Calu3 (cell line): ENCODE measurements at regions not wholly inside any gene's neighbourhood (a gene's known extent, or its start where the extent isn't known, plus 50 kb on each side); places are given as distances from the start of the nearest gene placed in this dataset.
A peak's percentile ranks its signal among the peaks of the same experiment; 100 is the strongest.

ENCODE experiments used
- BruUV-seq: library from RNA; stranded (reverse); fragments of 400-500 nt; replicated peaks from 2 replicates; lab custom pipeline; 2021; lab: Mats Ljungman, UMichigan
- CTCF ChIA-PET: fragments of 300-600 bp; sonication (Branson Sonifier 250); formaldehyde crosslinking; loops from one replicate; lab custom pipeline; 2022; ENCODE audit warnings: antibody characterized with exemption; lab: Charles Lee
- DNase-seq: peaks from one replicate; pipeline ENCODE4 v3.0.0; 2022
- H3K27ac Mint-ChIP-seq: one replicate; pipeline ENCODE4 v1.8.0; 2022; ENCODE audit warnings: mixed read lengths; ENCODE audit not compliant: unreplicated experiment
- H3K27me3 Mint-ChIP-seq: one replicate; pipeline ENCODE4 v1.8.0; 2022; ENCODE audit warnings: mixed read lengths; ENCODE audit not compliant: unreplicated experiment
- H3K36me3 Mint-ChIP-seq: one replicate; pipeline ENCODE4 v1.8.0; 2022; ENCODE audit warnings: mild to moderate bottlenecking, moderate library complexity, mixed read lengths; ENCODE audit not compliant: insufficient read depth, unreplicated experiment
- H3K4me1 Mint-ChIP-seq: one replicate; pipeline ENCODE4 v1.8.0; 2022; ENCODE audit warnings: mild to moderate bottlenecking, low read depth, mixed read lengths; ENCODE audit not compliant: unreplicated experiment
- H3K4me3 Mint-ChIP-seq: one replicate; pipeline ENCODE4 v1.8.0; 2022; ENCODE audit warnings: mild to moderate bottlenecking, low read depth, moderate library complexity, mixed read lengths; ENCODE audit not compliant: unreplicated experiment
- H3K9me3 Mint-ChIP-seq: one replicate; pipeline ENCODE4 v1.8.0; 2022; ENCODE audit warnings: low read depth, mixed read lengths; ENCODE audit not compliant: unreplicated experiment
- CTCF ChIP-seq: fragments of 200-600 bp; IDR thresholded peaks from one replicate; pipeline ENCODE4 v1.8.0; 2022; ENCODE audit warnings: antibody characterized with exemption; ENCODE audit not compliant: unreplicated experiment
- intact Hi-C: fragments of 100-400 bp; cut with micrococcal nuclease; formaldehyde crosslinking; loops from one replicate; pipeline ENCODE4 v1.10.0; 2022; ENCODE audit not compliant: unreplicated experiment

GRCh38 chr5:143677403-143677802 lies 134.6 kb upstream of the HMHB1 start:
- TF ChIP-seq CTCF = no peak
- H3K9me3 Mint-ChIP-seq = no peaks in the 10 kb centered on the region
- H3K4me3 Mint-ChIP-seq = no peak overlapping the region

GRCh38 chr5:143676802-143677201 lies 135.2 kb upstream of the HMHB1 start:
- CTCF ChIA-PET = interaction anchor here (0.5 to 0.7 kb wide), 3 partner anchors 18 to 584 kb away, joined by 3 read pairs; no protein-coding TSS in a partner anchor
- no peak overlapping the region for H3K4me3 Mint-ChIP-seq
- no peaks in the 10 kb centered on the region for H3K27me3 Mint-ChIP-seq
- H3K4me1 Mint-ChIP-seq = peaks cover 57% of the 10 kb centered on the region
- intact Hi-C loops = no loop called here
- H3K36me3 Mint-ChIP-seq = no peaks in the 10 kb centered on the region
- TF ChIP-seq CTCF = no peak
- H3K27ac Mint-ChIP-seq = no peak overlapping the region
- DNase-seq = peak; percentile 25
- BruUV-seq = no TSS peak
- no peaks in the 10 kb centered on the region for H3K9me3 Mint-ChIP-seq

More at GRCh38 chr5:143677403-143677802, 134.6 kb upstream of the HMHB1 start:
- intact Hi-C loops = no loop called here
- Mint-ChIP-seq H3K36me3 (no peaks in the 10 kb centered on the region), H3K27me3 (no peaks in the 10 kb centered on the region), H3K27ac (no peak overlapping the region), H3K4me1 (peaks cover 54% of the 10 kb centered on the region)
- CTCF ChIA-PET = interaction anchor here (0.5 to 0.7 kb wide), 2 partner anchors 291 to 584 kb away, joined by 3 read pairs; no protein-coding TSS in a partner anchor
- DNase-seq = no peak
- no TSS peak for BruUV-seq

GRCh38 chr5:143674469-143674786 lies 137.5 kb upstream of the HMHB1 start:
- no peaks in the 10 kb centered on the region for H3K36me3 Mint-ChIP-seq
- H3K9me3 Mint-ChIP-seq = peaks cover 2% of the 10 kb centered on the region
- no peak overlapping the region for H3K4me3 Mint-ChIP-seq
- no peak for TF ChIP-seq CTCF
- BruUV-seq = no TSS peak
- H3K27ac Mint-ChIP-seq = peak overlapping the region; percentile 10
- CTCF ChIA-PET = interaction anchor here (0.9 to 1.2 kb wide), 2 partner anchors 8 to 270 kb away, joined by 3 to 5 read pairs; no protein-coding TSS in a partner anchor
- H3K4me1 Mint-ChIP-seq = peaks cover 46% of the 10 kb centered on the region
- intact Hi-C loops = no loop called here
- no peaks in the 10 kb centered on the region for H3K27me3 Mint-ChIP-seq
- DNase-seq = no peak

GRCh38 chr5:143673676-143674468 lies 138.1 kb upstream of the HMHB1 start:
- DNase-seq = no peak
- intact Hi-C loops = no loop called here
- CTCF ChIA-PET = interaction anchor here (0.7 to 1.4 kb wide), 4 partner anchors 9 to 380 kb away, joined by 3 to 5 read pairs (median 4); no protein-coding TSS in a partner anchor
- peak overlapping the region; percentile 10 for H3K27ac Mint-ChIP-seq
- no peaks in the 10 kb centered on the region for H3K36me3 Mint-ChIP-seq
- H3K9me3 Mint-ChIP-seq = peaks cover 2% of the 10 kb centered on the region
- no peak for TF ChIP-seq CTCF
- peaks cover 42% of the 10 kb centered on the region for H3K4me1 Mint-ChIP-seq
- no peak overlapping the region for H3K4me3 Mint-ChIP-seq
- no peaks in the 10 kb centered on the region for H3K27me3 Mint-ChIP-seq
- BruUV-seq = no TSS peak
